ENCODE measurements at regions not wholly inside any gene's neighbourhood (a gene's known extent, or its start where the extent isn't known, plus 50 kb on each side); places are given as distances from the start of the nearest gene placed in this dataset.

DNA sequence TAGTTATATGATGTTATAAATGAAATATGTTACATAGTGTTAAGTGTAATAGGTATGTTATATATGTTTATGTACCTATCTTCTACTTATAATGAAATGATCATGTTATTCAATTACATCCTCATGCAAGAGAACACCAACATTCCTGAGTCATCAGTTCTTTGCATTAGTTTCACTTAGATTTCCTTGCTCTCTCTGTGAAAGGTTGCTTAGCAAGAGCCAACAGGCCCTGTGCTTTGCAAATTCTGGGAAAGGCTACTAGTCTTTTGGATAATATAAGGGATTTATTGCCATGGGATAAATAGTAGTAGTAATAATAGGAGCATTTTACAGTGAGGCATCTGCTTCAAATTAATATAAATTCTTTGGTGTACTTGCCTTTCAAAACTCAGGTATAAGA is 274.8 kb downstream of the SP3 start:
- no peak for DNase-seq (ENCODE audit: extremely low spot score)
- TF ChIP-seq TARDBP (IDR thresholded peaks at IDR 0.05) (no peak), HDGF (IDR thresholded peaks at IDR 0.05; ENCODE audit: borderline replicate concordance) (no peak), ELF4 (IDR thresholded peaks at IDR 0.05) (no peak)
- ChIA-PET CTCF (no interaction called here), POLR2A (no interaction called here)

DNA sequence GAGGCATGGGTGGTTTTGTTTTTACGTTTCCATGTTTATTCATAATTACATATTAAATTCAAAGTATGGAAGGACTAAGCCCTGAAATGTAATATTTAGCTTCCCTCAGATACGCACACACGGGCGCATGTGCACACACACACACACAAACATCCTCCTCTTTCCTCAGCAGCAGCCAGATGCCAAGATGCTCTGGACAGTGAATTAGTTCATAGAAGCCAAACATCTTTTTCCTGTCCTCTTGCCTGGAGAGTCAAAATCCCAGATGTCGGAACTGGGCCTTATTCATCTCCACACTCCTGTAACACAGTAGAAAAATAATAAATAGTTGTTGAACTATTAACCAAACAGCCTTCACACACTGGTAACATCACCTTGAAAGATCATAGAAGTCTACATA is 273.1 kb downstream of the SP3 start:
- TF ChIP-seq HDGF (IDR thresholded peaks at IDR 0.05; ENCODE audit: borderline replicate concordance) (no peak), TARDBP (IDR thresholded peaks at IDR 0.05) (no peak), SP1 (IDR thresholded peaks at IDR 0.05) (no peak), NFRKB (IDR thresholded peaks at IDR 0.05) (no peak), SUZ12 (IDR thresholded peaks at IDR 0.05) (no peak), LEF1 (IDR thresholded peaks at IDR 0.05; ENCODE audit: borderline replicate concordance) (no peak)
- DNase-seq (ENCODE audit: extremely low spot score): no peak
- ChIA-PET POLR2A (no interaction called here), CTCF (no interaction called here)

DNA sequence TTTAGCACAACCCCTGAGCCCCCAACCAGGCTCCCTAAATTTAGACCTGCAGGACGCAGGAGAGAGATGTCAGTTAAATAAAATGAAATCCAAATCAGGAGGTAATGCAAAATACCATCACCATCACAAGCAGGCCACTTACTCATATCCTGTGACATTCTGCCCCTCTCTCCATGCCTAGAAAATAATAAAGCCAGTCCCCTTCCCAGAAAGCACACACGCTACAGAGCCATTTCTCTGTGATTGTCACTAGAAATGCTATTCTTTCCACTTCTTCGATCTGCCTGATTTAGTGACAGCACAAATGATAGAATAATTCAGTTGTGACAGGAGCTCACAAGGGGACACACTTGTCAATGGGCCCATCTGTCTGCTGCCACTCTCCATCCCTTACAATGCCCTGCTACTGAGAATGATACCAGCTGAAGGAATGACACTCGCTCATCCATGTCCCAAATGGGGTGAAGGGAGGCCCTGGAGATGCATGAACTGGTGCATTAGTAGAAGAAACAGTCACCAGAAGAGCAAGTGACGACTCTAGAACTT is 272.1 kb downstream of the SP3 start:
- TF ChIP-seq NFRKB (IDR thresholded peaks at IDR 0.05): no peak
- no peak for DNase-seq (ENCODE audit: extremely low spot score)
- ChIA-PET CTCF (no interaction called here), POLR2A (no interaction called here)

DNA sequence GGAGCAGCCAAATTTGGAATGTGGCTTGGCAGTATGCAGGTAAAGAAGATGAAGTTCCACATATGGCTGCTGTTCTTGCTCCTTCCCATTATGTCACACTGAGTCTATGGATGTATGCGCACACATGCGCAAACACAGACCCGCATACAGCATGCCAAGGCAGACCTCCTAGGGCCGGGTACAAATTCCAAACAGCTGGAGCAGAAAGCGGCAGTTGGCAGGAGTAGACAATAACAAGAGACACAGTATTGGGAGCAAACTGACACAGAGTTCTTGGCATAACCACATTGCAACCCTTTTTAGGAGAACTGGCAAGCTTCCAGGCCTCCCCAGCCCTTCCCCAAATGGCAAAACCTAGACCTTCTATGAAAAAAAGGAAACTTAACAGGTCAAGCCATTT is 268.9 kb downstream of the SP3 start:
- POLR2A ChIA-PET: no interaction called here
- CTCF ChIA-PET: no interaction called here
- TF ChIP-seq, protein P1, sequence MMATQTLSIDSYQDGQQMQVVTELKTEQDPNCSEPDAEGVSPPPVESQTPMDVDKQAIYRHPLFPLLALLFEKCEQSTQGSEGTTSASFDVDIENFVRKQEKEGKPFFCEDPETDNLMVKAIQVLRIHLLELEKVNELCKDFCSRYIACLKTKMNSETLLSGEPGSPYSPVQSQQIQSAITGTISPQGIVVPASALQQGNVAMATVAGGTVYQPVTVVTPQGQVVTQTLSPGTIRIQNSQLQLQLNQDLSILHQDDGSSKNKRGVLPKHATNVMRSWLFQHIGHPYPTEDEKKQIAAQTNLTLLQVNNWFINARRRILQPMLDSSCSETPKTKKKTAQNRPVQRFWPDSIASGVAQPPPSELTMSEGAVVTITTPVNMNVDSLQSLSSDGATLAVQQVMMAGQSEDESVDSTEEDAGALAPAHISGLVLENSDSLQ (IDR thresholded peaks at IDR 0.05): no peak
- TF ChIP-seq ARNT (IDR thresholded peaks at IDR 0.05): no peak
- no peak for TF ChIP-seq LEF1 (IDR thresholded peaks at IDR 0.05; ENCODE audit: borderline replicate concordance)
- no peak for TF ChIP-seq SUZ12 (IDR thresholded peaks at IDR 0.05)
- DNase-seq (ENCODE audit: extremely low spot score): no peak

DNA sequence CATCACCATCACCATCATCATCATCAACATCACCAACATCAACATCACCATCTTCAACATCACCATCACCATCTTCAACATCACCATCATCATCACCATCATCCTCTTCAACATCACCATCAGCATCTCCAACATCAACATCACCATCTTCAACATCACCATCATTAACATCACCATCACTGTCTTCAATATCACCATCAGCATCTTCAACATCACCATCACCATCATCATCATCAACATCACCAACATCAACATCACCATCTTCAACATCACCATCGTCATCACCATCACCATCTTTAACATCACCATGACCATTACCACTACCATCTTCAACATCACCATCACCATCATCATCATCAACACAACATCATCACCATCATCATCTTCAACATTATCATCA is 267.2 kb downstream of the SP3 start:
- DNase-seq (ENCODE audit: extremely low spot score): no peak
- no peak for TF ChIP-seq FOXM1 (IDR thresholded peaks at IDR 0.05; ENCODE audit: borderline replicate concordance)
- no peak for TF ChIP-seq HDGF (IDR thresholded peaks at IDR 0.05; ENCODE audit: borderline replicate concordance)
- TF ChIP-seq FOXK2 (IDR thresholded peaks at IDR 0.05): no peak
- peak; percentile 19; the same call in 1 of the 2 replicates for TF ChIP-seq TARDBP (IDR thresholded peaks at IDR 0.05)
- TF ChIP-seq SP1 (IDR thresholded peaks at IDR 0.05): 0 out of 2 replicates have a peak, but pooled peaks have one; percentile 29
- TF ChIP-seq CTBP1 (IDR thresholded peaks at IDR 0.05; ENCODE audit: borderline replicate concordance): peak; percentile 38; the same call in 1 of the 2 replicates
- no peak for TF ChIP-seq BHLHE40 (IDR thresholded peaks at IDR 0.05; ENCODE audit: borderline replicate concordance)
- no peak for TF ChIP-seq ARNT (IDR thresholded peaks at IDR 0.05)
- ChIA-PET POLR2A (no interaction called here), CTCF (no interaction called here)

DNA sequence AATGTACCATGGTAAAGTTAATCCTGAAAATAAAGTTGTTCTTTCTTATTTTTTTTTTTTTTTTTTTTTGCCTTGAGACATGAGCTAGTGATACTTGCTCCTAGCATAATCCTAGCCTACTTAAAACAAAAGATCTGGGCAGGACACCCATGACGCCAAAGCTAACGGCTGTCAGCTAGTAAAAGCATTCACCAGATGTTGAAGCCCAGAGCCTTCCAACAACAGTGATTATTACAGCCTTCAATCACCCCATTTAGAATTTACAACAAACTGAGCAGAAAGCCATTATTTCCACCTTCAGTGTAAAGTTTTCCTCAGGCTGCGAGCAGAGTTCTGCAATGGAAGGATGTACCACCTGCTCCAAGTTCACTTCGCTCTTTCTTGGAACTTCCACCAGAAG is 259.5 kb downstream of the SP3 start:
- TF ChIP-seq NFRKB (IDR thresholded peaks at IDR 0.05): no peak
- TF ChIP-seq SUZ12 (IDR thresholded peaks at IDR 0.05): no peak
- no peak for TF ChIP-seq L3MBTL2 (conservative IDR thresholded peaks at IDR 0.05)
- TF ChIP-seq SP1 (IDR thresholded peaks at IDR 0.05): no peak
- no peak for TF ChIP-seq ARNT (IDR thresholded peaks at IDR 0.05)
- TF ChIP-seq FOXM1 (IDR thresholded peaks at IDR 0.05; ENCODE audit: borderline replicate concordance): no peak
- TF ChIP-seq ZNF384 (IDR thresholded peaks at IDR 0.05): no peak
- TF ChIP-seq LEF1 (IDR thresholded peaks at IDR 0.05; ENCODE audit: borderline replicate concordance): no peak
- TF ChIP-seq, protein P1 (IDR thresholded peaks at IDR 0.05): no peak
- no peak for TF ChIP-seq HDGF (IDR thresholded peaks at IDR 0.05; ENCODE audit: borderline replicate concordance)

DNA sequence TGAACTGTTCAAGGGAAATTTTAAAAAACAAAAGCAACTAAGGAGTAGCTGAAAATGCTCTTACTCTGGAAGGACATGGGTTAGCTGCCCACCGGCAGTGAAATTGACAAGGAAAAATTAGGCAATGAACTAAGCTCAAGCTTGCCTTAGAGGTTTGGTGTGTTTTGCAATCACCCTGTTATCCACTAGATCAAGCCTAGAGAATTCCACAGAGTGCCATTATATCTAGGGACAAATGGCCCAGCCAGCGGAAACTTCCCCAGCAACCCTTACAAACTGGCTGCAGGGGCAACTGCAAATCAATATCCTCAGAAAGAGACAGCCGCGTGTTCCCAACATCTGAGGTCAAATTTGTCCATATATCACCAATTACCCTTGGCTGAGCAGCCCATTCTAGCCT is 258.2 kb downstream of the SP3 start:
- CTCF ChIA-PET: no interaction called here
- TF ChIP-seq SP1 (IDR thresholded peaks at IDR 0.05): no peak
- TF ChIP-seq, protein P1 (IDR thresholded peaks at IDR 0.05): no peak
- TF ChIP-seq FOXK2 (IDR thresholded peaks at IDR 0.05): no peak
- TF ChIP-seq SUZ12 (IDR thresholded peaks at IDR 0.05): no peak
- no peak for TF ChIP-seq LEF1 (IDR thresholded peaks at IDR 0.05; ENCODE audit: borderline replicate concordance)
- TF ChIP-seq L3MBTL2 (conservative IDR thresholded peaks at IDR 0.05): no peak
- no peak for TF ChIP-seq ARNT (IDR thresholded peaks at IDR 0.05)
- no peak for TF ChIP-seq ZNF384 (IDR thresholded peaks at IDR 0.05)
- TF ChIP-seq HDGF (IDR thresholded peaks at IDR 0.05; ENCODE audit: borderline replicate concordance): no peak
- no peak for TF ChIP-seq FOXA1 (IDR thresholded peaks at IDR 0.05)
- TF ChIP-seq ELF4 (IDR thresholded peaks at IDR 0.05): no peak
- no peak for TF ChIP-seq CTBP1 (IDR thresholded peaks at IDR 0.05; ENCODE audit: borderline replicate concordance)
- no peak for TF ChIP-seq BHLHE40 (IDR thresholded peaks at IDR 0.05; ENCODE audit: borderline replicate concordance)
- no peak for TF ChIP-seq NFRKB (IDR thresholded peaks at IDR 0.05)
- TF ChIP-seq TARDBP (IDR thresholded peaks at IDR 0.05): no peak
- no peak for DNase-seq (ENCODE audit: extremely low spot score)
- POLR2A ChIA-PET: no interaction called here

More for the DNA sequence above, 259.5 kb downstream of the SP3 start:
- POLR2A ChIA-PET: no interaction called here
- CTCF ChIA-PET: interaction anchor here (0.6 kb wide), 1 partner anchor 10 kb away, joined by 5 read pairs; no protein-coding TSS in a partner anchor
- no peak for DNase-seq (ENCODE audit: extremely low spot score)
